ENCODE measurements at regions not wholly inside any gene's neighbourhood (a gene's known extent, or its start where the extent isn't known, plus 50 kb on each side); places are given as distances from the start of the nearest gene placed in this dataset.

DNA sequence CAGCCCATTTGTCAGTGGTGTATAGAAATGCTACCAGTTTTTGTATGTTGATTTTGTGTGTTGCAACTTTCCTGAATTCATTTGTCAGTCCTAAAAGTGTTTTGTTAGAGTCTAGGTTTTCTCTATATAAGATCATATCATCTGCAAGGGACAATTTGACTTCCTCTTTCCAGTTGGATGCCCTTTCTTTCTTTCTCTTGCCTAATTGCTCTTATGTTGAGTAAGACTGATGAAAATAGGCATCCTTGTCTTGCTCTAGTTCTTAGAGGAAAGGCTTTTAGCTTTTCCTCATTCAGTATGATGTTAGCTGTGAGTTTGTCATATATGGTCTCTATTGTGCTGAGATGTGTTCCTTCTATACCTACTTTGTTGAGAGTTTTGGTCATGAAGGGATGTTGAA lies 161.7 kb upstream of the TPK1 start:
- TF ChIP-seq, protein P1, sequence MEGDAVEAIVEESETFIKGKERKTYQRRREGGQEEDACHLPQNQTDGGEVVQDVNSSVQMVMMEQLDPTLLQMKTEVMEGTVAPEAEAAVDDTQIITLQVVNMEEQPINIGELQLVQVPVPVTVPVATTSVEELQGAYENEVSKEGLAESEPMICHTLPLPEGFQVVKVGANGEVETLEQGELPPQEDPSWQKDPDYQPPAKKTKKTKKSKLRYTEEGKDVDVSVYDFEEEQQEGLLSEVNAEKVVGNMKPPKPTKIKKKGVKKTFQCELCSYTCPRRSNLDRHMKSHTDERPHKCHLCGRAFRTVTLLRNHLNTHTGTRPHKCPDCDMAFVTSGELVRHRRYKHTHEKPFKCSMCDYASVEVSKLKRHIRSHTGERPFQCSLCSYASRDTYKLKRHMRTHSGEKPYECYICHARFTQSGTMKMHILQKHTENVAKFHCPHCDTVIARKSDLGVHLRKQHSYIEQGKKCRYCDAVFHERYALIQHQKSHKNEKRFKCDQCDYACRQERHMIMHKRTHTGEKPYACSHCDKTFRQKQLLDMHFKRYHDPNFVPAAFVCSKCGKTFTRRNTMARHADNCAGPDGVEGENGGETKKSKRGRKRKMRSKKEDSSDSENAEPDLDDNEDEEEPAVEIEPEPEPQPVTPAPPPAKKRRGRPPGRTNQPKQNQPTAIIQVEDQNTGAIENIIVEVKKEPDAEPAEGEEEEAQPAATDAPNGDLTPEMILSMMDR (IDR thresholded peaks at IDR 0.05) = no peak
- no peak for TF ChIP-seq POLR2A (IDR thresholded peaks at IDR 0.05)

Measured in Peyer's patch (tissue), 4 donors.